ENCODE measurements at regions not wholly inside any gene's neighbourhood (a gene's known extent, or its start where the extent isn't known, plus 50 kb on each side); places are given as distances from the start of the nearest gene placed in this dataset.

DNA sequence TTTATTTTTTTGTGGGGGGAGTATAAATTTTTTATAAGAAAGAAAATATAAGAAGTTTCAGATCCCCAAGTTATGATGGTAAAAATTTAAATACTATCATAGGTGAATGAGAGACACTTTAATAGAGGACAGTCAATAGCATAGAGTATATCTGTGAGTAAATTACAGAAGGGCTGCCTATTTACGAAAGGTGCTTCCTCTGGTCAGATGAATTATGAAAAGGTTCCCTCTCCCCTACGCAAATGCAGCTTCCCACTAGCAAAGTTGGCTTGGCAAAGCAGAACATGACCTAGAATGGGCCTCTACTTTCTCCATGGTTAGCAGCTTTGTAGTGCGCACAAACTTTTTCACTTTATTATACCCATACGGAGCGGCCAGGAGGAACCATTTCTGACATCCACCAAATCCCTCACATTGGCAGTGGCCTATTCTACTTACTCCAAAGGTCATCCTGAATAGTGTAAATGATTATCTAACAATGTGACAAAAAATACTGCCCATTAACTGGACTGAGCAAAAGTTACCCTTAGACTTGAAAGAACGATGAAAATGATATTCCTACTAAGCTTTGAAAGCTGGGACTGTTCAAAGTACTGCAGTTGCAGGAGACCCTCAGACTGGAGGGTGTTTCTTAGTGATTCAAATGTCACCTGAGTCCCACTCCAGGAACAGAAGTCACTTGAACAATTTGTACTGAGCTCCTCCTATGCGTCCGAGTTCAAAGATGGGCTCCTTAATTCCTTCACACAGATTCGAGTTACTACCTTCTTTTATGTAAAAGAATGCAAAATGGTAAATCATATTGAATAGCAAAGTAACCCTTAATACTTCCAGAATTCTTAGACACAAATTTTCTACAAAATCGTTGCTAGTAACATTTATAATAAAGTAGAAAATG is 148.5 kb downstream of the NOL4 start:
- no peak for DNase-seq

DNA sequence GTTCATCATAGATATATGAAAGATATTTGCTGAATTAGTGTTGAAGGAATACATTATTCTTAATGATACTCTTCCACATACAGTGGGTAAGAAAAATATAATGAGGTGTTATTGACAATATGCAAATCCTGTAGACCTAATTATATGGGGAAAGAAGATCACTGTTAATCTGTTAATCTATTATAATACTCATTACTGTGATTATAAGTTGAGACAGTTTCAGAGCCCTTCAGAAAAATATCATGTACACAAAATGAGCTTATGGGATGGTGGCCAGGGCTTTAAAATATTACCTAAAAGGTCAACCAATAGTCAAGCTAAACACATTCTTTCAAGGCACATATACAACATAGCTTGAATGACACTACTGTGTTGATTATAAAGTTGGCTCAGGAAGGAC is 163.5 kb downstream of the NOL4 start:
- DNase-seq: no peak

DNA sequence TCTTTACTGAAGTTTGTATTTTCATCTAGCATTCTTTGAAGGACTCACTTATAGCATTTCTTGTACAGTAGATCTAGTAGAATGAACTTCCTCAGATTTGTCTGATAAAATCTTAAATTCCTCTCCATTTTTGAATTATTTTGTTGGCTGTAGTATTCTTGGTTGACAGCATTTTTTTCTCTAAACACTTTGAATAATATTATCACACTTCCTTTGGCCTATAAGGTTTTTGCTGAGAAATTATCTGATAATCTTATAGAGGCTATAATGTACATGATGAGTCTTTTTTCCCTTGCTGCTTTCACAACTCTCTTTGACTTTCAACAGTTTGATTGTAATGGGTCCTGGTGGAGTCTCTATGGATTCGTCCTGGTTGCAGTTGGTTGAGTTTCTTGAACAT is 169.5 kb downstream of the NOL4 start:
- DNase-seq: no peak

DNA sequence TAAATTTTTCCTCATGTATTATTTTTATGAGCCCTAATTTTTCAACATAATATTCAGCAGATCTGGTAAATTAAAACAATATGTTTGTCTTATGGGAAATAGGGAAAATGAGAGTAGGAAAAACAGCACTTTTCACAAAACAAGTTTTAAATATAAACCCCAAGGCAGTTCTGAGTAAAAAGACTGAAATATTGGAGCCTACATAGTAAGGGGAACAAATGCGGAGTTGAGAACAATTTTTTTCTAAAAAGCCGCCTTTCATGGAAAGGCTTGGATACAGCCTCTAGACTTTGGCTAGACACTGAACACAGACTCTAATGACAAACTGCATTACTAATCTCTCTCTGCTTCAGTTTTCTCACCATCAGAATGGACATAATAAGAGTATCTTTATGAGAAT is 174.1 kb downstream of the NOL4 start:
- no peak for DNase-seq

GRCh38 chr18:34049511-34049910 is 175.2 kb downstream of the NOL4 start:
- no peak for DNase-seq

- no peak for DNase-seq
Observed at GRCh38 chr18:34048423-34048822, 176.3 kb downstream of the NOL4 start.

DNA sequence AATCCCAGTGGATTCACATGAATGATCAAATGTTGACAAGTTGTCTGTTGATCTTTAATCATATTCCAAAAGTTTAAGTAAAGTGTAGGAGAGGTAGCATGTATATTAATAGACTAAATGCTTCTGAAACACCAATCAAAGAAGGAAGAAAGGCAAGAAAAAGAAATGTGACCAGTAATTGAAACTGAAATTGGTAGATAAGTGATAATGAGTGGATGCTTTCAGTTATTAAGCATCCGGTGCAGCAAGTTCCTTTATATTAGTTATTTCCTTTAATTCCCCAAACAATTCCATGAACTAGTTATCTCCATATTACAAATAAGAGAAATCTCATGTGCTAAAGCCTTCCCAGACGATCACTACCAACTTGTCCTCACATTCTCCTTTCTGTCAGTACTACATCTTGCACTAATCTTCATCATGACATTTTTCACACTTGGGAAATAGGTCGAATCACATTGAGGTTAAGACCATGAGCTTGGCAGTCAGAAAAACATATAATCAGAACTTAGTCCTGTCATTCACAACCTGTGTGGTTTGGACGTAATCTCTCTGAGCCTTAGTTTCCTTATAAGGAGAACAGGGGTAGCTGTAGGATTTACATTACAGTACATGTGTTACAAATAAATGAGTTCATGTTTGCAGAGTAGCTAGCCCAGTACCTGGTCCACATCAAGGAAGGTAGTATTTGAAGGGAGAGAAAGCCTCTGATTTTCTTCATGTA is 182.1 kb downstream of the NOL4 start:
- DNase-seq: no peak

- no peak for DNase-seq
Observed at GRCh38 chr18:34039611-34040010, 185.1 kb downstream of the NOL4 start.

DNA sequence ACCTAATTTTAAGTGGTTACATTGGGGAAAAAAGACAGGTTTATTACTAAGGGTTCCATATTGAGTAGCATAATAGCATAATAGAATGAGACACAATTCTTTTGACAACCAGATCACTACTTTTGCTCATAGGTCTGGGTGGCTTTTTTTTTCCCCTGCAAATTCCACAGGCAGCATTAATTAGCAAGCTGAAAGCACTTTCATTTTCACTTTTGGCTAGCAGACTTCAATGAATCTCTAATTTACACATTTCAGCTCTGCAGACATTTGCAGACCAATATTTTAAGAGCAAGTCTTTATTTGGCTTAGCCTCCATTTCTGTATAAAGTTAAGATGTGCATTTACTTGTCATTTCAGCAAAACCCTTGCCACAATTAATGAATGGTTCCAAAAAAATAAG is 185.5 kb downstream of the NOL4 start:
- no peak for DNase-seq

DNA sequence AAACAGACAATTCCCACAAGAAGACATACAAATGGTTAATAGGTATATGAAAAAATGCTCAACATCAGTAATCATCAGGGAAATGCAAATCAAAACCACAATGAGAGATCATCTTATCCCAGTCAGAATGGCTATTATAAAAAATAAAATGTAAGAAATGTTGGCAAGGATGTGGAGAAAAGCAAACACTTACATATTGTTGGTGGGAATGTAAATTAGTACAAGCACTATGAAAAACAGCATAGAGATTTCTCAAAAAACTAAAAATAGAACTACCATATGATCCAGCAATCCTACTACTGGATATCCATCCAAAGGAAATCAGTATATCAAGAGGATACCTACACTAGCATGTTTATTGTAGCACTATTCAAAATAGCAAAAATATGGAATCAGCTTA is 186.6 kb downstream of the NOL4 start:
- no peak for DNase-seq

GRCh38 chr18:34033968-34034367 is 190.7 kb downstream of the NOL4 start:
- no peak for DNase-seq

DNA sequence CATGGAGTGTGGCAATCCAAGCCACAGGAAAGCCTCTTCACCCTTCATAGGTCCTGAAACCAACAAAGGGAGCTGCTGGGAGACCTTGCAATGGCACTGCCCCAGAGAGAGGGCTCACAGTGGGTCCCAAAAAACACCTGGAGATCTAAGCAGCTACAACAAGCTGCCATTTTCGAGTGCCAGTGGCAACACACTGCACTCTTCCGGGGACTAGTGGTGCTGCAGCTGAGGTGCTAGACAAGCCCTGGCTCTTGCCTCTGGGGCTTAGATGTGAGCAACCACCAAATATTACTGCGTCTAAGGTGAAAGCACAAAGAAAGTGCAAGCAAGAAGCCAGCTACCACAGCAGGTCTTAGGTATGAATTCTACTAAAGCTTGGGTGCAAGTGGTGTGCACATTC is 192.9 kb downstream of the NOL4 start:
- no peak for DNase-seq

- no peak for DNase-seq
Observed at GRCh38 chr18:34028324-34028723, 196.4 kb downstream of the NOL4 start.

GRCh38 chr18:34025191-34025801 is 199.4 kb downstream of the NOL4 start:
- DNase-seq: no peak

DNA sequence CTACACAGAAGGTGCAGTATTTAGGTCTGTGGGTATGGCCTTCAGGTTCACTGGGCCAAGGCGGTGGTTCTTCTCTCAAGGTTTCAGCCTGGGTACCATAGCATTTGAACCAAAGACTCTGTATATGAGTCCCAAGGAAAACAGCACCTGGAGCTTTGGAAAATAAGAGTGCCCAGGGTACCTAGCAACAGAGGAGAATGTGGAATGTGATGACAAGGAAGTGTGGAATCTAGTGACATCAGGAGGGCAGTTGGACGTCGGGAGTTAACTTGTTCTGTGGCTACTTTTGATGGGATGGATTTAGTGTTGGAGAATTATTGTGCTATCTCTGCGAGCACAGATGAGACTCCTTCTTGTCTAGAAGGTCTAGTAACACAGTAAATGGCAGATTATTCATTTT is 201.2 kb downstream of the NOL4 start:
- no peak for DNase-seq

DNA sequence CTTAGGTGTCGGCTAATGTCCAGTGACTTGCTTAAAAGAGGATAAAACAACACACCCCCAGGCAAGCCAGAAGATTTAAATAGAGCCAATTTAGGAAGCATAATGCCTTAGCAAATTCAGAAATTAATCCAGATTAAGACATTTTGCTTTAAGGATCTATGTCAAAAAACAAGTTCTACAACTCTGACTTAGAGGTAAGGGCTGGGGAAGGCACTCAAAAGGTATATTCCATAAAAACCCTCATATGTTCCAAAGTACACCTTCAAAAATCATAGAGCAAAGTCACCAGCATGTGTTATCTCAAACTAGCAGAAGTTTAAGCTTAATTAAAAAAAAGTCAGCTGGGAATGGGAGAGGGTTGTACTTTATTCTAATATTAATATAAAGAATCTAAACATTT is 206.4 kb downstream of the NOL4 start:
- no peak for DNase-seq

DNA sequence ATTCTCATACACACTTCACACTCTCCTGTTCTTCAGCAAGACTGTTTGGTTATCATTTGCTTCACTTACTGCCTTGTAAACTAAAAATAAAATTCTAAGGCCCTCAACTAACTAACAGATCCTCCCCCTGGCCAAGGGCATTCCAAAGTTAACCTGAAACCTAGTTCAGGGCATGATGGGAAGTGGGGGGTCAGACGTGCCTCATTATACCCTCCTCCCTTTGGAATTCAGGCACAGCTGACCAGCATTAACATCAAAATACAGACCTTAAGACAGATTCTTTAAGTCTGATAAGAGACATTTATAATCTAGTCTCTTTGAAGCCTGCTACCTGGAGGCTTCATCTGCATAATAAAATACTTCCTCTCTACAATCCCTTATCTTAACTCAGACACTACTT is 221.0 kb downstream of the NOL4 start:
- DNase-seq: no peak

- DNase-seq: no peak
Observed at GRCh38 chr18:34002130-34002529, 222.6 kb downstream of the NOL4 start.

- DNase-seq: no peak
Observed at GRCh38 chr18:34001376-34001775, 223.3 kb downstream of the NOL4 start.

GRCh38 chr18:33987206-33987605 is 237.5 kb downstream of the NOL4 start:
- no peak for DNase-seq

GRCh38 chr18:33983126-33983525 is 241.6 kb downstream of the NOL4 start:
- DNase-seq: no peak

DNA sequence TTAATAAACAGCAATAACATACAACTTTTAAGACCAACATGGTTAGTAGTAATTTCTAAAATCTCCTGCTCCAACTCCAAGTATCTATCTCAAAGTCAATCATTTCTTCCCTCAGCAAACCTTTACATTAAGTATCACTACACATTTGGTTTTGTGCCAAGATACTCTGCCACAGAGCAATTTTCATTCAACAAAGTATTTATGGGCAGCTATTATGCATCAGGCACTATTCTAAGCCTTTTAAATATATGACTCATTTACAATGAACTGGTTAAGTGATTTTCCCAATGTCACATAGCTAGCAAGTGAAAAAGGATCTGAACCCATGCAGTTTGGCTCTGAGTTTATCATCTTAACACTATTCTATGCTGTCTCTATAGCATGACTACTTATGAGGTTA is 264.3 kb downstream of the NOL4 start:
- no peak for DNase-seq

DNA sequence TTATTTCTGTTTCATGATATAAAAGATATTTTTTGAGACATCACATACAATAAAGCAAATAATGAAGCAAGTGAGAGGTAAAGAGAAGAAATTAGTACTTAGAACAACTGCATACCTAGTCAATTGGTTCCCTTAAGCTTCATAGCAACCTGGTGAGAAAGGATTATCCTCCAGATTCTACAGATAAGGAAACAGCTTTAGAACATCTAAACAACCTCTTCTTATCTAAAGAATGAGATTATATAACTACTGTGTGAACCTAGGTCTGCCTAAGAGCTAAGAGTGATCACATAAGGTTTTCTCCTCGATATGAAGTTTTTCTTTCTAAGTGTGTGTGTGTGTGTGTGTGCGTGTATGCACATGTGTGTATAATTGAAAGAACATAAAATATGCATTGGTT is 265.1 kb downstream of the NOL4 start:
- no peak for DNase-seq

DNA sequence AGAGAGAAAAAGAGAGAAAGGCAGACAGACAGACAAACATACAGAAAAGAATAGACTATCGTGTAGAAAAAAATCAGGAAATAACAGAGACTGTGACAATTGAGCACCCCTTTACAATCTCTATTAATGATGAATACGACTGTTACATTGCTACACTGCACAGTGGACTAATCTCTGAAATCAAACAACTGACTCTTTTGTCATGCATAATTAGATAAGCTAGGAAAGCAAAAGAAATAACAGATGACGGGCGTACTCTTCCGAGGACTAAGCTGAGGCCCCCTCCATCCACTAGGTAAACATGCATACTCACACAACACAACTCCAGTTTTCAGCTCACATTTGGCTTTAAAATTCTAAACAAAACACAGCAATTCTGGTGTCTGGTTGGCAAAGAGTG is 267.0 kb downstream of the NOL4 start:
- DNase-seq: no peak

Data from hematopoietic multipotent progenitor cell treated with erythropoietin and hydrocortisone succinate and interleukin-3 and kit ligand, for 6 days (in vitro differentiated cells).